Stimulated activated CD4-positive, alpha-beta T cell treated with anti-CD3 and anti-CD28 coated beads, Interleukin-4, amount 100 ng/mL, for 1 hour (primary cell): ENCODE measurements at regions not wholly inside any gene's neighbourhood (a gene's known extent, or its start where the extent isn't known, plus 50 kb on each side); places are given as distances from the start of the nearest gene placed in this dataset.
"Not testable (repeated sequence)": the region's sequence is repeated elsewhere in the genome, so short reads cannot be mapped to it uniquely, and the experiment has no call there.

Experiments
- DNase-seq: peaks from one replicate; pipeline ENCODE4 v3.0.0-alpha.2; 2020

DNA sequence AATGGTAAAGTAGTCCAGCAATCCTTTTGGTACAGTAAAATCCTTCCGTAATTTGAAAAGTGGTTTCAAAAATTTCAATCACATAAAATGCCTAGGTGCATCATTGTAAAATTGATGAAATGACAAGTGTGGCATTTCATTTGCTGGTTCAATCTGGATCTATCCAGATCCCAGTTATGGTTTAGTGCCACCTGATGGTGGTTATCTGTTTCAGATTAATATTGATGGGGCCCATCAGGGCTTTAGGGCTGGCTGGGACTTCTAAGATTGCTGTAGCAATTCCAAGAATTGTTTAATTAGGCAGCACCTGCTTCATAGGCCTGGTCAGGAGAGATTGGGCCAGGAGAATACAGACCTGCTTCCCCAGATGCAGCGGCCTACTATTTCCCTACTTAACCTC is 55.5 kb upstream of the PIK3C3 start:
- no peak for DNase-seq

DNA sequence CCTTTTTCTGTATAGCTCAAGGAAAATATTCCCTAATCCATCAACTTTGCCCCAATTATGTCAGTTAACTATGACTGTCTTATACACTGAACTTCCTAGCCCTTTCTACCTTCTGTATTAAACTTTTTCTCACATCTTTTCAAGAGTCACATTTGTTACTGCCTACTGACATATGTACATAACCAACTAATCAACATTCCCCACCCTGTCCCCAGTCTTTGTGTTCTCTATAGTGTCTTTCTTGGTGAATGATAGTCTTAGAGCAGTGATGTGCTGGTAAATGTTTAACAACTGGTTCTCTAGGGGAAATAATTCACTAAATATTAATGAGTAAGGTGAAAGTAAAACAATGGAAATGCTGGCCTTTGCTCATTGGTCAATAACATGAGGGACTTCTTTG is 61.6 kb upstream of the PIK3C3 start:
- DNase-seq: no peak

DNA sequence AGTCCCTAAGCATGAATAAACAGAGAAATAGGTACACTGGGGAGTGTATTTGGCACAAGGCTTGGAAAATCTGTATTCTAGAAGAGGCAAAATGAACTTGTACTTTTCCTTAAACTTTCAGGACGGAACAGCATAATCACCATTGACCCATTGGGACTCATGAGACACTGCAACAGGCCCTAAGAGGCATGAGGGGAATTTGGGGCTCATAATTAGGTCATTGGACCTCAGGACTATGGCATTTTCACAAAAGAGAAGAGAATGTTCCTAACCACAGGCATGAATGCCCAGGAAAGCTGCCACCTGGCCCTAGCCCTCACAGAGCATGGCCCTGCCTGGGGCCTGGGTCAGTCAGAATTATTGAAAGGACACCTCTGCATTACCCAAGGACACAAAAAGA is 67.9 kb upstream of the PIK3C3 start:
- no peak for DNase-seq

- no peak for DNase-seq
Observed at GRCh38 chr18:41886126-41886807, 68.8 kb upstream of the PIK3C3 start.

DNA sequence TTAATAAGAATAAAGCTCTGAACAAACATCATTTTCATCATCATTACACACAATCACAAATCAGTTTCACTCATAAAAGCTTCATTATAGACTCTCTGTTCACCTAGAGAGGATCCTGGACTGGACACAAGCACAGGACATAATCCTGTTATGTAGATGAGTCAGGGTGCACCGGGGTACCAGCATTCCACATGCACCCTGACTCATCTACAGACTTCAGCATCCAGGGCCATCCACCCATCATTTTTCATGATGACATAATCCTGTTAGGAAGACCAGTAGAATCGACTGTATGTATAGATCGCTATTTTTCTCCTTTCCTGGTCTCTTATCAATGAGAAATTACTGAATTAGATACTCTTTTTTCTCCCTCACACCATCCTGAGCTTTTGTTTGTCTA is 73.7 kb upstream of the PIK3C3 start:
- no peak for DNase-seq

- no peak for DNase-seq
Observed at GRCh38 chr18:41879256-41879655, 75.8 kb upstream of the PIK3C3 start.

DNA sequence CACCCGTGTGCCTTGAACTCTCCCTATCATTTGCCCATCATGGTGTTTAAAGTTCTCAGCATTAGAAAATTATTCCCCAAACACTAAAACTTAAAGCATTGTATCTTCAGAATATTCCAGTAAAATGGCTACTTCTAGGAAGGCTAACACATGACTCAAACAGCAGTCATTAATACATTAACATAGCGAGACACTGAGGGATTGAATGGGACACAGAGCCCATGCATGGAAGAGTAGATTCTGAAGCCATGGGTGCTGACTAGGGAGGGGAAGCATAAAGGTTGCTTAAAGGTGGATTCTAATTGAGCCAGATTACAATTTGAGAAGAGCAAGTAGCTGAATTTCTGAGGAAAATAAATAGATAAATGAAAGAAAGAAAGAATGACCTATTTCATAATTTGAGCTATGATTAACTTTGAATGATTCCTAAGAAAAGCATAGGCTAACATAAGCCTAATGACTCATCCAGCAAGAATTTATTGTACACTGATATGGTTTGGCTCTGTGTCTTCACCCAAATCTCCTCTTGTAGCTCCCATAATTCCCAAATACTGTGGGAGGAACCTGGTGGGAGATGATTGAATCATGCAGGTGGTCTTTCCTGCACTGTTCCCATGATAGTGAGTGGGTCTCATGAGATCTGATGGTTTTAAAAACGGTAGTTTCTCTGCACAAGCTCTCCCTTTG is 79.8 kb upstream of the PIK3C3 start:
- no peak for DNase-seq

DNA sequence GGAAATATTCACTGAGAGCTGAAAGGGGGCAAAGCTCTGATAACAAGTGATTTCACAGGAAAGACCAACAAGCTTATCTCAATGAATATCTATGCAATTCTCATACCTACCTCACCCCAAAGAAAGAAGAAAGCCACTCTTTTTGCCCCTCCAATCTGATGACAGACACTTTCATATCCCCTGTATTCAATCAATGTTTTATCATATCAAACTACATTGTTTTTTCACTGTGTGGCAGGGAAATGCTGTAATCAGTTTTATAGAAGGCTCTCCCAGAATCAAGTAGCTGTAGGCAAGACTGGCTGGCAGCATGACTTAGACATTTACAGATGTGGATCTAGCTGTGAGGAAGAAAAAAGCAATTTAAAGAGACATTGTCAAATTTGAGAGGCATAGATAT is 81.3 kb upstream of the PIK3C3 start:
- no peak for DNase-seq

DNA sequence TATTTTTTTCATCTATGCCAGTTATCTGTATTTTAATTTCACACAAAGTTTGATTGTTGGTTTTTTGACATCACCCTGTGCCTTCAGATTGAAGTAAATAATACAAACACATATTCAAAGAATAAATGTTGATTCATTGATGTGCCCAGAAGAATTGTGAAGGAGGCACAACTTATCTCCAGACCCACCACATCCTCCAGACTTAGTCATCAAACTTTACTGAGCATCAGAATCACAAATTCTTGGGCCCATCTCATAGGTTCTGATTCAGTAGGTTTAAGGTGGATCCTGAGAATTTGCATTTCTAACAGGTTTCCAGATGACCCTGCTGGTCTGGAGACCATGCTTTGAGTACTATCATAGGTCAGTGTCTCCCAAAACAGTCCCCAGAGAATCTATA is 82.8 kb upstream of the PIK3C3 start:
- no peak for DNase-seq

GRCh38 chr18:41871229-41872000 is 83.6 kb upstream of the PIK3C3 start:
- DNase-seq: no peak

DNA sequence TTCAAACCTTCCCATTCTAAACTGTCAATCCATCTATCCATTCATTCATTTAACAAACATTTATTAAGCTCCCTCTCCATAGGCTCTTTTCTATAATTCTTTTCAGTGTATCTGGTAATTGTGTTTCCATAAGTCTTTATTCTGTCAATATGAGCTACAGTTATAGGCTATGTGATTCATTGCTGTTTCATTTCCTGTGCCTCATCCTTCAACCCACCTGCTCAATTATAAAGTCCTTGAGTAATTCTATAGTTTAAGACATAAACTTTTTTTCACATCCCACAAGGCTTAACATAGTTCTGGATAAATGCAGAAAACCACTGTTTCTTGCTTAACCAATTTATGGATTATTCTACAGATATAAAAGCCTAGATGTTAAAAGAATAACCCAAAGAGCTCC is 84.2 kb upstream of the PIK3C3 start:
- DNase-seq: no peak

GRCh38 chr18:41870191-41870590 is 84.8 kb upstream of the PIK3C3 start:
- no peak for DNase-seq

GRCh38 chr18:41865796-41866195 is 89.2 kb upstream of the PIK3C3 start:
- DNase-seq: not testable (repeated sequence)

DNA sequence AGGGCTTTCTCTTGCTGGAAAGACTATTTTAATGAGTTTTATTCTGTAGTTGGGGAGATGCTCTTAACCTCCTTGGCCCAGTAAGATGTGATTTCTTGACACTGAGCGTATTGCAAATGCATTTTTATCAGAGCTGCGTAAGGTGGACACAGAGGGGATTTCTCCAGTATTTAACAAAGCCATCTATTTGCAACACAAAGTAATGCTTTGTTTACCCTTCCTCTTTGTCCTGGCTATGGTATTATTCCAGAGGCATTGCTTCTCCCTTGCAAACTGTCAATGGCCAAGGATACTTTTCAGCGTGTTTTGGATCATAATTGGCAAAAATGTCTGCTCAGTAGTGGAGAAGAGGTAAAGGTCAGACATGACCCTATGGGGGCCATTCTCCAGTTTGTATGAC is 90.8 kb upstream of the PIK3C3 start:
- DNase-seq: no peak

GRCh38 chr18:41862921-41863320 is 92.1 kb upstream of the PIK3C3 start:
- no peak for DNase-seq

GRCh38 chr18:41860987-41861386 is 94.0 kb upstream of the PIK3C3 start:
- DNase-seq: no peak

DNA sequence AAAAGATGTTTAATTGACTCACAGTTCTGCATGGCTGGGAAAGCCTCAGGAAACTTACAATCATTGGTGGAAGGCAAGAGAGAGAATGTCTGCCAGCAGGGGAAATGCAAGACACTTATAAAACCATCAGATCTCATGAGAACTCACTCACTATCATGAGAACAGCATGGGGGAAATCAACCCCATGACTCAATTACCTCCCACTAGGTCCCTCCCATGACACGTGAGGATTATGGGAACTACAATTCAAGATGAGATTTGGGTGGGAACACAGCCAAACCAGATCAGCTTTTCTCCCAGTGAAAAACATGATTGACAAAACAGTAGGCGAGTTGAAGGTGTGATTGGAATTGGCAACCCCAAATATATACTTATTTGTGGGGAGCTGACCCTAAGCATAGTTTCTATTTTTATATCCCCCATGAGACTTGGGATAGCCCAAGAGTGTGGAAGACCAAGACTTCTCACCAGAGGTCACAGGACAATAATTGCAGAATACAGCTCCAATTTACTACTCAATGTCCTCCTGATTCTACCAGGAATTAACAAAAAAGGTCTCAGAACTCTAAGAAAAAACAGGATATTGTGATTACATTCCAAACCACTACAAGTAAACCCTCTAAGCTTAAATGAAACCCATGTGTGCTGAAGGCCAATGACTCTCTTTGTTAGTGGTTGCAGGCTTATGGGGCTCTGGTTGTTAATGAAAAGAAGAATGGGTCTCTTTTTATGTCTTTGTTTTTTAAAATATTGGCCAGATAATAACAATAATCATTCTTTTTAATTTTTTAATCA is 96.1 kb upstream of the PIK3C3 start:
- no peak for DNase-seq

DNA sequence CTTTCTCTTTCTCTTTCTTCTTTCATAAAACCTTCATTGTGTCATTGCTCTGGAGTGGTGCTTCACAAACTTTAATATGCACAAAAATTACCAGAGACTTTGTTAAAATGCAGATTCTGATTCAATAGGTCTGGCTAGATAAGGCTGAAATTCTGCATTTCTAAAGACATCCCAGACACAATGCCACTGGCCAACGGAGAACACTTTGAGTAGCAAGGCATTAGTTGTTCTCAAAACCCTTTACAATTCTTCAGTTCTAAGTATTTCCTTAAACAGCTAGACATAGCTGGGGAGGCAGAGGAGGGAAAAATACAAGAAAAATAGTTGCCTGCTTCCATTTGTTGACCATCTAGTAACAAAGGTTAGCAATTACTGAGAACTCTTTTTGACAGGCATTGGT is 101.8 kb upstream of the PIK3C3 start:
- no peak for DNase-seq

DNA sequence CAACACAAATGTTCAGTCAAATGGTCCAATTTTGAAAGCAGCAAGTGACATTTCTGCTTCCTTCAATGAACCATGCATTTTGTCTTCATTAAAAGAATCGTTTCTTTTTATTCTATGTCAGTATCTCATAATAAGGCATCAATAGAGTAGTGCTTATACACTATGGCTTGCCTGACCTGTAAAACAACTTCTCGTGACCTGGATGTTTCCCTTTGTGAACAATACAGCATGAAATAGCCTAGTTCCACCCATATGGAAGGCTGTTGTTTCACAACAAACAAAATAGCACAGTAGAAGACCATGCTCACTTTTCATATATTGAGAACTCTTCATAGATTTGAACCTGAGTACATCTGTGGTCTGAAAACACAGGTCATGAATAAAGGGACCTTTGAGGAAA is 104.3 kb upstream of the PIK3C3 start:
- DNase-seq: no peak

GRCh38 chr18:41849632-41850031 is 105.4 kb upstream of the PIK3C3 start:
- DNase-seq: no peak

- DNase-seq: no peak
Observed at GRCh38 chr18:41845563-41845962, 109.5 kb upstream of the PIK3C3 start.

DNA sequence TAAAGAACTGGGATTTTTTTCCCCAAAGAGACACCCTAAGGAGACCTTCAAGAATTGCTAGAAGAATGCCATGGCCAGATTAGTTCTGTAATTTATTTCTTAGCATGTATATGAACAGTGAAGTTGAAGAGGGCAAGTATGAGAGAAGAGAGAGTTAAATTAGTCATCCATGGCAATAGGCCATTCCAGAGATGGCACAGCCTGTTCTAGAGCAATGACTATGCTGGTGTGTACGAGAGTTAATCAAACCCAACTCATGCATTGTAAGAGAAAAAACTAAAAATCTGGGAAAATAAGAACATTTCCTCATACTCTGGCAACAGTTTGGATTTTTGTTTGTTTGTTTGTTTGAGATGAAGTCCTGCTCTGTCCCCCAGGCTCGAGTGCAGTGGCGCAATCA is 112.1 kb upstream of the PIK3C3 start:
- DNase-seq: no peak
